Caco-2 (cell line): ENCODE measurements at regions not wholly inside any gene's neighbourhood (a gene's known extent, or its start where the extent isn't known, plus 50 kb on each side); places are given as distances from the start of the nearest gene placed in this dataset.

Source experiments
- BruUV-seq: library from RNA; stranded (reverse); fragments of 400-500 nt; replicated peaks from 2 replicates; lab custom pipeline; 2021; lab: Mats Ljungman, UMichigan
- CTCF ChIA-PET: fragments of 300-600 bp; sonication (Branson Sonifier 250); formaldehyde crosslinking; loops from one replicate; lab custom pipeline; 2022; ENCODE audit warnings: antibody characterized with exemption; lab: Charles Lee
- POLR2A ChIA-PET: fragments of 300-600 bp; sonication (Branson Sonifier 250); formaldehyde crosslinking; loops from one replicate; lab custom pipeline; 2022; ENCODE audit warnings: antibody characterized with exemption; lab: Charles Lee
- DNase-seq, 2 experiments: peaks; one replicate each; pipeline versions ENCODE4 v3.0.0 to v3.0.0-alpha.2; 2020 to 2022
- H3K27me3 ChIP-seq: replicated peaks from 2 replicates; pipeline ENCODE4 v1.6.0; 2011; ENCODE audit warnings: low read length; ENCODE audit not compliant: control insufficient read depth, insufficient read depth
- H3K36me3 ChIP-seq: 2 replicates; pipeline ENCODE4 v1.5.1; 2011; ENCODE audit warnings: low read length; ENCODE audit not compliant: control insufficient read depth, insufficient read depth
- H3K4me1 ChIP-seq: fragments of 250-450 bp; sonication (Bioruptor Pico); 2 replicates; pipeline ENCODE4 v1.5.1; 2020; ENCODE audit warnings: mild to moderate bottlenecking
- H3K4me3 ChIP-seq: 2 replicates; pipeline ENCODE4 v1.5.1; 2011; ENCODE audit warnings: low read depth, mild to moderate bottlenecking, control low read depth, low read length
- H3K9me3 ChIP-seq: fragments of 250-450 bp; sonication (Bioruptor Pico); 2 replicates; pipeline ENCODE4 v1.5.1; 2020; ENCODE audit warnings: mild to moderate bottlenecking, moderate library complexity
- H3K27ac Mint-ChIP-seq: one replicate; pipeline ENCODE4 v1.8.0; 2022; ENCODE audit warnings: mixed read lengths; ENCODE audit not compliant: unreplicated experiment
- H3K27me3 Mint-ChIP-seq: one replicate; pipeline ENCODE4 v1.8.0; 2022; ENCODE audit warnings: mixed read lengths; ENCODE audit not compliant: insufficient read depth, unreplicated experiment
- H3K36me3 Mint-ChIP-seq: one replicate; pipeline ENCODE4 v1.8.0; 2022; ENCODE audit warnings: mild to moderate bottlenecking, mixed read lengths; ENCODE audit not compliant: insufficient read depth, unreplicated experiment
- H3K4me1 Mint-ChIP-seq: one replicate; pipeline ENCODE4 v1.8.0; 2022; ENCODE audit warnings: low read depth, mixed read lengths; ENCODE audit not compliant: unreplicated experiment
- H3K4me3 Mint-ChIP-seq: one replicate; pipeline ENCODE4 v1.8.0; 2022; ENCODE audit warnings: mild to moderate bottlenecking, moderate library complexity, mixed read lengths; ENCODE audit not compliant: unreplicated experiment
- H3K9me3 Mint-ChIP-seq: one replicate; pipeline ENCODE4 v1.8.0; 2022; ENCODE audit warnings: mixed read lengths; ENCODE audit not compliant: unreplicated experiment
- CTCF ChIP-seq, 2 experiments: fragments of 200-600 bp in 1 of 2; IDR thresholded peaks; 1 replicate in 1 of 2; 2 replicates in 1 of 2; pipeline versions ENCODE4 v1.5.1 to v1.8.0; 2011 to 2022; ENCODE audit warnings: antibody characterized with exemption in 1 of 2, control low read depth in 1 of 2, inconsistent platforms in 1 of 2, low read depth in 1 of 2, low read length in 1 of 2, mild to moderate bottlenecking in 1 of 2, moderate library complexity in 1 of 2; ENCODE audit not compliant: insufficient read depth in 1 of 2, severe bottlenecking in 1 of 2, unreplicated experiment in 1 of 2
- intact Hi-C: fragments of 100-400 bp; cut with micrococcal nuclease; formaldehyde crosslinking; loops from one replicate; pipeline ENCODE4 v1.10.0; 2022; ENCODE audit not compliant: unreplicated experiment

- no peak overlapping the region for H3K27ac Mint-ChIP-seq
- Histone ChIP-seq H3K4me1 (no peaks in the 10 kb centered on the region), H3K27me3 (0 out of 2 replicates have a peak, but pooled peaks cover 2% of the 10 kb centered on the region), H3K4me3 (no peak overlapping the region), H3K9me3 (no peaks in the 10 kb centered on the region), H3K36me3 (no peaks in the 10 kb centered on the region)
- no peaks in the 10 kb centered on the region for H3K36me3 Mint-ChIP-seq
- CTCF ChIA-PET: interaction anchor here (1.2 kb wide), 1 partner anchor 11 kb away, joined by 3 read pairs; no protein-coding TSS in a partner anchor
- BruUV-seq: no TSS peak
- TF ChIP-seq CTCF (IDR thresholded peaks at IDR 0.05; ENCODE audit: insufficient read depth in 1 of 2, low read depth in 1 of 2, low read length in 1 of 2, severe bottlenecking in 1 of 2, unreplicated experiment in 1 of 2): no peak
- intact Hi-C loops: no loop called here
- H3K9me3 Mint-ChIP-seq: no peaks in the 10 kb centered on the region
- peaks cover 3% of the 10 kb centered on the region for H3K27me3 Mint-ChIP-seq
- peak in 1 of 2 experiments; percentile 22 for DNase-seq
- H3K4me1 Mint-ChIP-seq: no peaks in the 10 kb centered on the region
- POLR2A ChIA-PET: no interaction called here
- H3K4me3 Mint-ChIP-seq: no peak overlapping the region
Observed at GRCh38 chr11:69880826-69881445, 61.7 kb upstream of the FGF3 start.

DNA sequence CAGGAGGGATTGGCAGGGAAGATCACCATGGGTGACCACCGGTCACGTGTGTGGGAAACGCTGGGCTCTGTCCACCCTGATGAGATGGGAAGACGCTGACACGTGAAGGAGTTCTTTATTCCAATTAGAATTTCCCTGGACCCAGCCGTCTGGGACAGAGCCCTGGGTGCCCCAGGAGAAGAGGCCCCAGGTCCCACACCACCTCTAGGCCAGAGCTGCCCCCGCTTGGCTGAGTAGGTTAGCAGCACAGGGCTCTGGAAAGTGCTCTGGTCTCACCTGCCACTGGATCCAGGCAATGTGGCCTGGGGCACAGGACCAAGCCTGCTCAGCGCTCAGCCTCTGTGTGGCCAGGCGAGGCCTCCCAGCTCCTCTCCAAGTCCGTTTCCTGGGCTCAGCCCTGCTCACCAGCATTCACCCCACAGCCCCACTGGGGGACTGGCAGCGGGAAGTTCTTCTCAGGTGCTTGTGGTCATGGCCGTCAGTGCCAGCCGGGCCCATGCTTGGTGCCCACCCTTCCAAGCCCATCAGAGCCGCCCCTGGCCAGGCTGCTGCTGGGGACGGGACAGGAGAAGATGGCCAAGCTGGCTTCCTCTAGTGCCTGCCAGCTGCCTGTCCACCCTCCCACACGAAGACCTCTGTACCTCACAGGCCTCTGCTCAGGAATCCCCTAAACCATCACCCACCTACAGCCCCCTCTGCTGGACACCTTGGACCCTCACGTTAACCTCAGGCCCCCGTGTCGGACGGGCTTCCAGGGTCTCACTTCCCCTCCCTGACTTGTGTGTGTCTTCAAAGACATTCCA is 62.5 kb upstream of the FGF3 start:
- no peaks in the 10 kb centered on the region for H3K4me1 Mint-ChIP-seq
- H3K27me3 Mint-ChIP-seq: no peaks in the 10 kb centered on the region
- no peaks in the 10 kb centered on the region for H3K36me3 ChIP-seq
- no peaks in the 10 kb centered on the region for H3K9me3 Mint-ChIP-seq
- H3K4me3 Mint-ChIP-seq: no peak overlapping the region
- peak in 1 of 2 experiments; percentile 40 for DNase-seq
- POLR2A ChIA-PET: no interaction called here
- BruUV-seq: no TSS peak
- H3K36me3 Mint-ChIP-seq: no peaks in the 10 kb centered on the region
- 0 out of 2 replicates have a peak, but pooled peaks cover 2% of the 10 kb centered on the region for H3K27me3 ChIP-seq
- CTCF ChIA-PET: interaction anchor here (0.9 kb wide), 1 partner anchor 16 kb away, joined by 3 read pairs; no protein-coding TSS in a partner anchor
- H3K4me3 ChIP-seq: no peak overlapping the region
- no peak overlapping the region for H3K27ac Mint-ChIP-seq
- no peaks in the 10 kb centered on the region for H3K9me3 ChIP-seq
- TF ChIP-seq CTCF (IDR thresholded peaks at IDR 0.05; ENCODE audit: insufficient read depth in 1 of 2, low read depth in 1 of 2, low read length in 1 of 2, severe bottlenecking in 1 of 2, unreplicated experiment in 1 of 2): peak in 1 of 2 experiments; percentile 27
- no peaks in the 10 kb centered on the region for H3K4me1 ChIP-seq
- intact Hi-C loops: loop anchor here (2.0 kb wide), 1 partner anchor 169 kb away; no protein-coding TSS in a partner anchor

GRCh38 chr11:69882270-69882608 is 63.0 kb upstream of the FGF3 start:
- H3K36me3 Mint-ChIP-seq: no peaks in the 10 kb centered on the region
- no peak overlapping the region for H3K4me3 Mint-ChIP-seq
- TF ChIP-seq CTCF (IDR thresholded peaks at IDR 0.05; ENCODE audit: insufficient read depth in 1 of 2, low read depth in 1 of 2, low read length in 1 of 2, severe bottlenecking in 1 of 2, unreplicated experiment in 1 of 2): no peak
- H3K27ac Mint-ChIP-seq: no peak overlapping the region
- Histone ChIP-seq H3K4me1 (no peaks in the 10 kb centered on the region), H3K27me3 (0 out of 2 replicates have a peak, but pooled peaks cover 1% of the 10 kb centered on the region), H3K9me3 (no peaks in the 10 kb centered on the region), H3K4me3 (no peak overlapping the region), H3K36me3 (no peaks in the 10 kb centered on the region)
- H3K9me3 Mint-ChIP-seq: no peaks in the 10 kb centered on the region
- ChIA-PET CTCF (interaction anchor here (0.8 to 1.0 kb wide), 3 partner anchors 10 to 164 kb away, joined by 3 read pairs; no protein-coding TSS in a partner anchor), POLR2A (no interaction called here)
- no peaks in the 10 kb centered on the region for H3K4me1 Mint-ChIP-seq
- BruUV-seq: no TSS peak
- no peak for DNase-seq
- no peaks in the 10 kb centered on the region for H3K27me3 Mint-ChIP-seq
- intact Hi-C loops: loop anchor here (2.0 kb wide), 1 partner anchor 169 kb away; no protein-coding TSS in a partner anchor
